ENCODE measurements at regions not wholly inside any gene's neighbourhood (a gene's known extent, or its start where the extent isn't known, plus 50 kb on each side); places are given as distances from the start of the nearest gene placed in this dataset.

DNA sequence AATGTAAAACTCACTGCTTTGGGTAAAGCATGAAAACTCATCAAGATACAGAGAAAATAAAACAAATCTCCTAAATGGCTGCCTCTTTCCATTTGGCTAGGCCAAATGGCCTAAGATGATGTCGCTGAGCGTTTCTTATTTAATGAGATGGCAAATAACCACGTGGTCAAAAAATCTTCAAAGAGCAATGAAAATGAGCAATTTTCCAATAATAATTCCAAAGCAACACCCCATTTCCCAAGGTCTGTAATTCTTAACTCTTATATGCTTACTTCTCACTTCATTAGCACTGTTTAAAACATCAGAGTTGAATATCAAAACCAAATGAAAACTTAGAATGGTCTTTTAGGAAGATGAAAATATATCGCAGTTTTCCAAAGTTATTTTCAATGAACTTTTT, 222.3 kb upstream of the MID1 start:
- no peak overlapping the region for H3K4me2 ChIP-seq (ENCODE audit: insufficient read depth, low read length)
- no peak overlapping the region for H3K4me3 ChIP-seq (replicated peaks in 1 of 3; ENCODE audit: insufficient read depth in 1 of 3, low read depth in 1 of 3, low read length in 3 of 3)
- no peaks in the 10 kb centered on the region for H3K79me2 ChIP-seq (ENCODE audit: control insufficient read depth, insufficient read depth, low read length)
- no peaks in the 10 kb centered on the region for H3K4me1 ChIP-seq (ENCODE audit: control insufficient read depth, extremely low read depth, insufficient read depth, low read length)
- no peak overlapping the region for H3K9ac ChIP-seq (replicated peaks; ENCODE audit: extremely low read depth, insufficient read depth, low read length)
- intact Hi-C loops (cut with micrococcal nuclease) = no loop called here
- no peaks in the 10 kb centered on the region for H3K9me1 ChIP-seq (replicated peaks; ENCODE audit: control insufficient read depth, extremely low read depth, insufficient read depth, low read length)
- no peaks in the 10 kb centered on the region for H3K27me3 ChIP-seq (ENCODE audit: control insufficient read depth in 2 of 2, insufficient read depth in 2 of 2, low read length in 2 of 2)
- H3K9me3 ChIP-seq (replicated peaks; ENCODE audit: control insufficient read depth, insufficient read depth, low read length) = no peaks in the 10 kb centered on the region
- DNase-seq (ENCODE audit: low read depth, low spot score) (no peak), FAIRE-seq (no peak)
- H4K20me1 ChIP-seq (replicated peaks; ENCODE audit: control insufficient read depth, extremely low read depth, insufficient read depth, low read length) = no peaks in the 10 kb centered on the region
- ChIA-PET CTCF (no interaction called here), POLR2A (no interaction called here)
- no peak for TF ChIP-seq GATA2 (IDR thresholded peaks at IDR 0.05; ENCODE audit: insufficient read depth, insufficient read length, low read depth, low read length)
- no peak for TF ChIP-seq MYC (IDR thresholded peaks at IDR 0.05; ENCODE audit: low read depth, low read length)
- no peak for TF ChIP-seq JUN (IDR thresholded peaks at IDR 0.05; ENCODE audit: borderline replicate concordance, insufficient read depth, insufficient read length, low read depth)
- TF ChIP-seq, protein P1, sequence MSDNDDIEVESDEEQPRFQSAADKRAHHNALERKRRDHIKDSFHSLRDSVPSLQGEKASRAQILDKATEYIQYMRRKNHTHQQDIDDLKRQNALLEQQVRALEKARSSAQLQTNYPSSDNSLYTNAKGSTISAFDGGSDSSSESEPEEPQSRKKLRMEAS (IDR thresholded peaks at IDR 0.05; ENCODE audit: insufficient read depth, insufficient read length) = no peak
- TF ChIP-seq EZH2 (IDR thresholded peaks at IDR 0.05; ENCODE audit: borderline replicate concordance, low read depth, low read length, severe bottlenecking) = no peak
- no peak for TF ChIP-seq CTCF (IDR thresholded peaks at IDR 0.05; ENCODE audit: extremely low read depth in 1 of 2, insufficient read depth in 1 of 2, low read depth in 1 of 2, low read length in 2 of 2)
- TF ChIP-seq POLR2AphosphoS5 (IDR thresholded peaks at IDR 0.05; ENCODE audit: insufficient read depth, low read depth, low read length) = no peak
- TF ChIP-seq POLR2A (IDR thresholded peaks at IDR 0.05; ENCODE audit: low read depth, low read length) = no peak
- no peak for TF ChIP-seq FOS (IDR thresholded peaks at IDR 0.05; ENCODE audit: borderline replicate concordance, insufficient read depth, low read length)
- BruUV-seq (replicated peaks) = no TSS peak
- no peaks in the 10 kb centered on the region for H3K36me3 ChIP-seq (ENCODE audit: control insufficient read depth in 2 of 2, extremely low read depth in 1 of 2, insufficient read depth in 2 of 2, low read length in 2 of 2)
- dilution Hi-C loops (cut with MboI; ENCODE audit: extremely low pct_ligation_motif_present, low sequenced_read_pairs) = no loop called here
- H3K27ac ChIP-seq (ENCODE audit: insufficient read depth, low read depth, low read length) = no peak overlapping the region
- no peak overlapping the region for H2AFZ ChIP-seq (ENCODE audit: low read depth, low read length)

Measured in endothelial cell of umbilical vein (primary cell).